H1 (cell line): ENCODE measurements at regions not wholly inside any gene's neighbourhood (a gene's known extent, or its start where the extent isn't known, plus 50 kb on each side); places are given as distances from the start of the nearest gene placed in this dataset.

Source experiments
- ATF3 ChIP-seq: IDR thresholded peaks from 2 replicates; pipeline ENCODE4 v1.6.1; 2011; ENCODE audit warnings: low read depth, mild to moderate bottlenecking, low read length; ENCODE audit not compliant: insufficient read depth

GRCh38 chr13:20320885-20321284, 88.8 kb upstream of the GJB6 start (continued):
- TF ChIP-seq ATF3: no peak
